SH-SY5Y (cell line): ENCODE measurements at regions not wholly inside any gene's neighbourhood (a gene's known extent, or its start where the extent isn't known, plus 50 kb on each side); places are given as distances from the start of the nearest gene placed in this dataset.

ENCODE experiments used
- GATA2 ChIP-seq: IDR thresholded peaks from 2 replicates; pipeline ENCODE4 v1.6.1; 2011; ENCODE audit warnings: mild to moderate bottlenecking, low read depth, low read length
- GATA3 ChIP-seq: IDR thresholded peaks from 2 replicates; pipeline ENCODE4 v1.6.1; 2011; ENCODE audit warnings: low read depth, mild to moderate bottlenecking, low read length, moderate library complexity

- TF ChIP-seq GATA2 (no peak), GATA3 (no peak)
These were observed 65.3 kb upstream of the CNEP1R1 start for GRCh38 chr16:49959552-49960277.

- TF ChIP-seq GATA2 (no peak), GATA3 (no peak)
These were observed 63.9 kb upstream of the CNEP1R1 start for GRCh38 chr16:49961089-49961488.

- TF ChIP-seq GATA2 (no peak), GATA3 (no peak)
These were observed 60.7 kb upstream of the CNEP1R1 start for GRCh38 chr16:49964316-49964715.

- no peak for TF ChIP-seq GATA2
- TF ChIP-seq GATA3 = no peak
These were observed 60.1 kb upstream of the CNEP1R1 start for GRCh38 chr16:49964973-49965372.

GRCh38 chr16:49967012-49967559 lies 57.9 kb upstream of the CNEP1R1 start:
- peak; percentile 15; the same call in 1 of the 2 replicates for TF ChIP-seq GATA3
- TF ChIP-seq GATA2 = peak; percentile 51; the same call in 1 of the 2 replicates

- TF ChIP-seq GATA3 (no peak), GATA2 (no peak)
These were observed 55.7 kb upstream of the CNEP1R1 start for GRCh38 chr16:49969091-49970030.

GRCh38 chr16:49970797-49971431 lies 54.1 kb upstream of the CNEP1R1 start:
- TF ChIP-seq GATA2 (no peak), GATA3 (no peak)

GRCh38 chr16:49972280-49972679 lies 52.7 kb upstream of the CNEP1R1 start:
- TF ChIP-seq GATA2 = no peak

- TF ChIP-seq GATA2 (no peak), GATA3 (no peak)
These were observed 52.1 kb upstream of the CNEP1R1 start for GRCh38 chr16:49972961-49973360.
